Iris pigment epithelial cell (primary cell): ENCODE measurements at regions not wholly inside any gene's neighbourhood (a gene's known extent, or its start where the extent isn't known, plus 50 kb on each side); places are given as distances from the start of the nearest gene placed in this dataset.
A peak's percentile ranks its signal among the peaks of the same experiment; 100 is the strongest.

Experiments used
- DNase-seq: peaks from one replicate; pipeline ENCODE4 v3.0.0-alpha.2; 2011; ENCODE audit warnings: low read depth

DNA sequence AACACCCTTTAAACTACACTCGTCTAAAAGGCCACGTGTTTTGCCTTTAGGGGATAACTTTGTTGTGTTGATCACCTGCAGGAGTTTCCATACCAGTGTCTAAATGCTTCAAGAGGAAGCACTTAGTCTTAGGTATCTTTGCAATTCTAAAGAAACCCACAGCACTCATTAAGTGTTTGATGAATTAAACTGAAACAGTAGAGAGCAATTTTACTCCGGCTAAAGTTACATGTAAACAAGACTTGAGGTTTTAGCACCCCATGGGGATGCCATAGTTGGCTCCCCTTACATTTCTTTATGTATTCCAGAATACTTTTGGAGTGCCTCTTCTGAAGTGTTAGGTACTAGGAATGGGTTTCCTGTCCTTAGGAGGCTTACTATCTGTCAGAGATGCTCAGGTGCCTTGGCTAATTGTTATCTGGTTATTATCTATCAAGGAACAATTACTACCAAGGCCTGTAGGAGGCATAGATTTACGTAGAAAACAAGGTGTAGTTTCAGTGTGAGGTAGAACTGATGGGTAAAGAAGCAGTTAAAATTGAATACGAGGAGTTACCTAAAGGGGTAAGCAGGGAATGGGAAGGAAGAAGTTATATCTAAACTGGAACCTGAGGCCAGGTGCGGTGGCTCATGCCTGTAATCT is 176.8 kb upstream of the SAMSN1 start:
- DNase-seq = no peak

DNA sequence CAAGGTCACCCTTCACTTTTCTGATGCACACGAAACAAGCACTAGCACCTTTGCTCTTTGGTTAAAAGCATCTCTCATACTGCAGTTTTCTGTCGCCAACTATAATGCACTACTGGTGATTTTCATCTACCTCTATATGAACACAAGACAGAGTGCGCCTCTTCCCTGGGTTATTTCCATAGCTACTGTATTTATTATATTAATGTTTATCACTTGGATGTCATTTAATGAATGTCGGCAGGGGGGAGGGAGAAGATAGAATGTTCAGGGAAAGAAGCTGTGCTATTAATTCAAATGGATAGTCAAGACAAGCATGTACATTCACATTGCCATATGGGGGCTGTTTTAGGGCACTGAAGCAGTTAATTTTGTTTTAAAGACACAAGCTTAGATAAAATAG is 174.1 kb upstream of the SAMSN1 start:
- DNase-seq = no peak

DNA sequence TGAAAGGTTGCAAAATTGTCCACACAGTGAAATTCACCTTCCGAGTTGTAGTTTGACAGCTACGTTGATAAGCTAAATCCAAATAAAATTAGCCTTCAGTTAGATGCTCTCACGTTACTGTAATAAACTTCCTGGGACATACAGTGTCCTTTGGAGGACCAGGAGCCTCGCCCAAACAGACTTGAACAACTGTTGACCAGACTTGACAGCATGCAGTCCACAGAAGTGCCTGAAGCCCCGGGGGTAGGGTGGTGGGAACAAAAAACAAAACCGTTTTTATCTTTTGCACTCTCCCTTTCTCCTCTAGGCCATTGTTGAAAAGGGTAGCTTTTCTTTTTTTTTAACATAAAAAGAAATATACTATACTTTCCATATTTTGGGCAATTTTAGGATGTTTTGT is 172.8 kb upstream of the SAMSN1 start:
- DNase-seq = no peak

DNA sequence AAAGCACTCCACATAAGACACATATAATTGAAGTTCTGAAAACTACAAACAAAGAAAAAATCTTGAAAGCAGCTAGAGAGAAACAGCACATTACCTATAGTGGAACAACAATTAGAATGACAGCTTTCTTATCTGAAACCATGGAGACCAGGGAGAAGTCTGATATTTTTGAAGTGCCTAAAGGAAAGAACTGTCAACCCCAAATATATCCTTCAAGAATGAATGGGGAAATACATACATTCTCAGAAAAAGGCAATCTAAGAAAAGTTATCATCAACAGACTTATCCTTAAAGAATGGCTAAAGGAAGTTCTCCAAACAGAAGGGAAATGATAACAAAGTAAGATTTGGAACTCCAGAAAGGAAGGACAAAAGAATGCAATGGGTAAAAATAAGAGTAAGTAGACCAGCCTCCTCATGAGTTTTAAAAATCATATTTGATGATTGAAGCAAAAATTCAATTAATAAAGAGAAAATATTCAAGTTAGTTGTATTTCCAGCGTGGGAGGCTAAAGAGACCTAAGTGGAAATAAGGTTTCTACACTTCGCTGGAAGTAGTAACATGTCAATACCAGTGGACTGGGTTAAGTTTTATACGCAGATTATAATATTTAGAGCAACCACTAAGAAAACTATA is 170.8 kb upstream of the SAMSN1 start:
- DNase-seq = no peak

DNA sequence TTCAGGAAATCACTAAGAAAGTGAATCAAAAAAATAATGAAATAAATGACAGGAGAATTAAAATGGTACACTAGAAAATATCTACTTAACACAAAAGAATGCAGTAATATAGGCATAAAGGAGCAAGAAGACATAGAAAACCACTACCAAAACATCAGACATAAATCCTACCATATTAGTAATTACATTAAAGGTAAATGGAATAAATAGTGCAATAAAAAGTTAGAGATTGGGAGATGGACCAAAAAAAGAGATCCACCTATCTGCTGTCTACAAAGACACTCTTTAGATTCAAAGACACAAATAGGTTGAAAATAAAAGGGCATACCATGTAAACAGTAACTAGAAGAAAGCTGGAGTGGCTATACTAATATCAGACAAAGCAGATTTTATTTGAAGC is 167.0 kb upstream of the SAMSN1 start:
- DNase-seq = no peak

DNA sequence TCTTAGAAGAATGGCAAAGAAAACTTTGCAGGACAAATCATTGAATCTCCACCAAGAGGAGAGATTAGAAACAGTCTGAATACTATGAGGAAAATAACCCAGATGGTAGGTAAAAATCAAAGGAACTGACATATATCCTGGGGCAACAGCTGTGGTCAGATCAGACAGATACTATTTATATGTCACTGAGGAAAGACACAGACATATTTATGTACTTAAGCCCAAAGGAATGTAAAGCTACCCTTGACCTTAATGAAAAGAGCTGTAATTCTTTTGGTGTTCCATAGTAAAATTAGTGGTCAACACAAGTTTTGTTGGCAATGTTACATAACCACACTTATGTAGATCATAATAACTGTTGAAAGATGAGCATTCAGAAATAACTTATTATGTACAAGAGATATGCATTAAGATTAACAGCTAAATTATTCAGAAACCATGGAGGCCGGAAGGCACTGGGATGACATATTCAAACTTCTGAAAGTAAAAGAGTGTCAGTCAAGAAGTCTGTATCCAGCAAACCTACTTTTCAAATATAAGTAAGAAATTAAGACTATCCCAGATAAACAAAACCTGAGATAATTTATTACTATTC is 166.1 kb upstream of the SAMSN1 start:
- DNase-seq = peak; percentile 29

DNA sequence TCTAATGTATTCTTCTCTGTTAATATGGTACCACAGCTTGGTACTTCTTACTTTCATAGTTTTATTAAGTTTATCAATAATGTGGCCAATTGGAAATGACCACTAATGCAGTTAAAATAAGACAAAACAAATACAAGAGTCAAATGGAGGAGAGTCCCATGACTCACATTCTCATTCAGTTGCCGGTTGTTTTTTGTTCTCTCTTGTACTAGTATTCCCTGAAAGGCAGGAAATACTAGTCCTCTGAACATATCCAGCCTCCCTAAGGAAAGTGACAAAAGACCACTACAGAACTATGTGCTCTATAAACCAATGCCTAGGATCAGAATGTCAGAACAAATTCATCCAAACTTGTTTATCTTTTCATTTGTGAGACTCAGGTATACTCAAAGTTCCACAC is 165.2 kb upstream of the SAMSN1 start:
- DNase-seq = peak; percentile 10

DNA sequence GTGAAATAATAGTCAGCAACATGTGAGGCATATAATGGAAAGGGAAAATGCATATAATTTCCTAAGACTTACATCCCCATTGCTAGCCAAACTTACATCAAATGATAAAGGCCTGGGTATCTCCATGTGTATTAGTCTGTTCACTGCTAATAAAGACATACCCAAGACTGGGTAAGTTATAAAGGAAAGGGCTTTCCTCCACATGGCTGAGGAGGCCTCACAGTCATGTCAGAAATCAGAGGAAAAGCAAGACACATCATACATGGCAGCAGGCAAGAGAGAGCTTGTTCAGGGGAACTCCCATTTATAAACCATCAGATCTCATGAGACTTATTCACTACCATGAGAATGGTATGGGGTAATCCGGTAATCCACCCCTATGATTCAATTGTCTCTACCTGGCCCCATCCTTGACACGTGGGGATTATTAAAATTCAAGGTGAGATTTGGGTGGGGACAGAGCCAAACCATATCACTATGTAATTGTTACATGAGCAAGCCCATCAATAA is 161.5 kb upstream of the SAMSN1 start:
- no peak for DNase-seq

DNA sequence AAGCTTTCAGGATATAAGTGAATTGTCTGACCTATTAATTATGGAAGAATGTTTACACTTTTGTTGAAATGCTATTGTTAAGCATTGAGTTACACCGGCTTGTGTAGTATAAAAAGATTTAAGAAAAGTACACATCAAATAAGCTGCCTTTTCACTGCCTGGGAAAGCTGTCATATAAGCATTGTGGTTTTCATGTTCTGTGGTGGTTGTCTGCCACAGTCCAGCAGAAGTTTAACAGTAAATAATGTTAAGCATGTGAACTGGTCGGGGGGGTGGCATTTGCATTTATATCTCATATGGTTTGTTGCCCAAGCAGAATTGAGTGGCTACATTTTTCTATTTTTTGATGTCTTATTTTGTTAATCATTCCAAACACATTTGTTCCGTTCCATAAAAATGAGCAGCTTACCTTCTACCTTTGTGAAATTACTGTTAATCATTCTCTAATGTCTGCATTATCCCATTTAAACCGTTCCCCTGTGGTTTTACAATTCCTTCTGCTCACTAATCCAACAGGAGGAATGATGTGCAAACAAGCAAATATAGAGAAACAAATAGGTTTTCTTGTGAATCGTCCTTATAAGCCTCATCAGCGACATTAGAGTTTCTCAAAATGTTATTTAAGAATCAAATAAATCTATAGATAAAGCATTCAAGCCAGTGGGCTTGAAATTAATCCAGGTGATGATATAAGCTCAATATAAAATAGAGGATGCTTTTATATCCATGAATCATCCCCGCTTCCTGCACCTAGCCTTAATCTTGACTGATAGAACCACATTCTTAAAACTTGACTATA is 160.8 kb upstream of the SAMSN1 start:
- no peak for DNase-seq

DNA sequence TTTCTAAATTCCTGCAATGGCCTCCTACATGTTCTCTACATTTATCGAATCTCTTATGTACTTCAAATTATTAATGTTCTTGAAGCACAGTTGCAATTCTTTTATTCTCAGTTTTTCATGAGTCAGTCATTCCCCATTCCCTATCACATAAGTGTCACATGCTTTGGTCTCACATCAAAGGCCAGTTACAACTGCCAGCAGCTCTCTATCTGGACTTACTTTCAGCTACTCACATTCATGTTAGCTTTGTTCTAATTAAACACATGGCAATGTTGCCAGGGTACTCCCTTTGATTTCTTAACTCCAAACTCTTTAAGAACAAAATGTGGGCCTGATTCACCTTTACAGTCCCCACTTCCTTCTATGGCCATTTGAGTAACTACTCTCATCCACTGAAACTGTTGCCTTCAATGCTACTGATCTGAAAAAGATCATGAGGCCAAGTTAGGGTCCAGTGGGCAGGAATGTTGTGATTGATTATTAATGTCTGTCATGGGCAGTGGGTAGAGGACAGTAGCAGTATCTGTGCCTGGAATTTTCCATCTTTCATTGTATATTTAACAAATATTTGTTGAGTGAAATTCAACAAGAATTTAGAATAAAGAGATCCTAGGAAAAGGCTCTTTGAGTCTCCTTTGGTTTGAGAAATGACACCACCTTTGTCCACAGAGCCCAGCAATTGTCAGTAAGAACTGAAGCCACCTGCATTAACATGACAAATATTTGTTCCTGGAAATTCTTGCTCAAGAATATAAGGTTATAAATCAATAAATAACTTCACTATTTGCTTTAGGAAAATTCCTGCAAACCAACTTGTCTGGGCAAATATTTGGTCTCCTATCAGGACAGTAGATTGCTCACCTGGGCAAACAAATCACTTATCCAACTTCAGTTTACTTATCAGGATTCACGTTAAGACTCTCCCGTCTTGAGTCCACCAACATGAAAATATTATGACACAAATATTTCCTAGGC is 153.6 kb upstream of the SAMSN1 start:
- no peak for DNase-seq

DNA sequence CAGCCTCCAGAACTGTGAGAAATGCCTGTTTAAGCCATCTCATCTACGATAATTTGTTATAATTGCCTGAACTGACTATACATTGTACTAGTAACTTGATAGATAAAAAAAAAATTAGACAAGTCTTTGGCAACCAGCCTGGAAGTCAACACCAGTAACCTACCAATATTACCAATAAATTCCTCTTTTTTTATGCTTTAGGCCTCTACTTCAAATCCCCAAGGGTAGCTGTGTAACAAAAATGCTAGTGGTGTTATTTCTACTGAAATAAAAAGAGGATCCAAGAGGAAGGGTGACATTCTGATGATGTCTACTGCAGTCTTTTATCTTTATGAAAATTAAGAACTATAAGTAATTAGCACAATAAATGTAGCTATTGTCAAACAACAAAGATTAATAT is 151.7 kb upstream of the SAMSN1 start:
- DNase-seq = no peak

DNA sequence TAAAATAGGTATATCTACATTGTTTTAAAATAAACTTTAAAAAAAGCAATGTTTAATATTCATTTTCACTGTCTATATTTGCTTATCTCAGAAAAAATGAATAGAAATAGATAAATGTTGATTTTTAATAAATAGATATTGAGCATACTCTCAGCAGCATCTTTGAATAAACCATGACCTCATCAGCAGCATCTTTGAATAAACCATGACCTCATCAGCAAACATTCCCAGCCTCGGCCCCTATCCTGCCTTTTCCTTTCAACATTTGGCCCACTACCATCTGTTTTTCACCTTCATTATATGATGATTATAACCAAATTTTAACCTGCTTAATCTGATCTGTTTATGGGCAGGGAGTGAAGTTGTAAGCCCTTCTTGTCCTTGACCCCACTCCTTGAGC is 148.7 kb upstream of the SAMSN1 start:
- DNase-seq = no peak

DNA sequence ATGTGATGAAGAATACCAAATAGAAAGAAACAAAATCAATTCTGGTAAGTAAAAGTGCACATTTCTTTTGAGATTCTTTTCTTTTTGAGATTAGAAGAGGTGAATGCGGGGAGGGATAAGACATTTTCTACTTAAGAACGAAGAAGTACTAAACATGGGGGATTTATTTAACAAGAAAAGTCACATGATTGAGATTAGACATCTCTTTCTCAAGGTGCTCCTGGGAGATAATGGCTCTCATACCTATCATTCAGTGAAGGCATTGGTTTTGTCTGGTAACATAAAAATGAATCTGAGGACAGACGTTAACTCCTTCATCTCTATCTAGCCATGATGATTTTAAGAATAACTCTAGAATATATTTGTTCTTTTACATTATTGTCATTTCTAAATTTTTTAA is 147.9 kb upstream of the SAMSN1 start:
- no peak for DNase-seq

DNA sequence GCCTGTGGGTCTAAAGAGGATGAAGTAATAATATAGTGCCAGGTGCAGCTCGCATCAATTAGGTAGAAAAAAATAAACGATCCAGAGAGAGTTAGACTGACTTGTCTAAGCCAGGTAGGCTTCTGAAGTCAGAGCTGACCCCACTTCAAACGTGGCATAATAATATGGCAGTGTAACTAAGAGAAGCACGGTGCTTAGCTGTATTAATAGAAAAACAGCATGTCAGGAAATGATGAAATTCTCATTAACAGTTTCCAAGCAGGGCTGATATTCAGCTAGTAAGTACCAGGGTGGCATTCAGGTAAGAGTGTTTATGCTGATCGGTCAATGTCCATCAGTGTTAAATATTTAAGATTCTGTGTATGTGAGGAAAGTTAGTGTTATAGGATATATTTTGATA is 145.8 kb upstream of the SAMSN1 start:
- DNase-seq = no peak

DNA sequence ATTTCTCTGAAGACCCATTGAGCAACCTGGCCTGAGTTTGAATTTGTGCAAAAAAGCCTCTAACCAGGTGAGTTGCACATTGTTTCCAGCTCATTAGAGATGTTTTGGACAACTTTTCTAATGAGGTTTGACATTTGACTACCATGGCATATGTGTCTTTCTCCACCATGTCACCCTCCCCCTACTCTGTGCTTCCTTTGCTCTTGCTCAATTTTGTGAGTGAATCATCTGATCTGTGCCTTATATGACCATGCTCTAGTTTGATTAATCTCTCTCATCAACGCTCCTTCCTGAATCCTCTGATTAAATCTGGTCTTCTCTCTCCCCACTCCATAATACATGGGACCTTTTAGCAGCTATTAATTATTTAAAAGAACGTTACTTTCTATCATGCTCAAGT is 144.8 kb upstream of the SAMSN1 start:
- DNase-seq = peak; percentile 12

DNA sequence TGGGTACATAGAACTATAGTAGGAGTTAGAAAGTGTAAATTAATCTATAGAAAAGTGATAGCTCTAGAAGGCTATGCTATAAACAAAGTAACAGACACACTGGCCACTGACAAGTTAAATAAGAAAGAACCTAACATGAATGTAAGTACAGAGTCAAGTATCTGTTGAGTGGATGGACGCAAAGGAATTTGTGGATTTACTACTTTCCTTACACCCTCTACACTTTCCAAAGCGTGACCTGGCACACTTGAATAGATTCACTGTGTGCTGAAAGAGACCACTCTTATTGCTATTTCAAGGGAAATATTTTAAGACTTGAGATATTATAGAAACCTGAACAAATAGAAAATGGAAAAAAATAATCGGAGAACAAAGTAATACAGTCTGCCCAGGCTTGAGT is 142.8 kb upstream of the SAMSN1 start:
- DNase-seq = no peak

DNA sequence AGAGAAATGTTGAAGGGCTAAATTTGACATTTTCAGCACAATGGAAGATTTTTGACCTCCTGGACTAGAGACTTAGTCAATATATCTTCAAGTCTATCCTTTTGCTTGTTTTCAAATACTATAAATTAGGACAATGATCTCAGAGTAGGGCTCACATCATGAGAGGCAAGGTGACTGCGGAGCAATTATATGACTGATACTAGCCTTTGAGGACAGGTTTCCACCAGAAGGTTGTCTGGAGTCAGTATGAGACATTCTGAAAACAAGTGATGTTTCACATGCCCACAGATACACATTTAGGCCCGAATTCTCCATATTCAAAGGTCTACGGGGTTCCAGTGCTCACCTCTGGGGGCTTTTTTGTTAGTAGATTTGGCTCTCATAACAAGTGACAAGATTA is 142.3 kb upstream of the SAMSN1 start:
- no peak for DNase-seq

DNA sequence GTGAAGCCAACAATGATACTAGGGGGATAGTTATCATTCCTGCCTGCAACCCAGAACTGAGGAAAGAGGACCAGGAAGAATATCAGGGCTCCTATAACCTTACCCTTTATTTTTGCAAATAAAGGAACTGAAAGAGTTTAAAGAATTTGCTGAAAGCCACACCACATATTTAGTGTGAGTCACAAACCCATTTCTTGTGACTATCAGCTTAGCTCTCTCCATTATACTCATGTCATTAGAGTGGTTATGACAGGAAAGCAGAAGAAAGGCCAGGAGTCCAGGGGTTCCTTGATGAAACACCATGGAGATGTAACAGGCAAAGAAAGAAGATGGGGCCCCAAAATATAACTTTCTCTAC is 141.1 kb upstream of the SAMSN1 start:
- DNase-seq = peak; percentile 1

DNA sequence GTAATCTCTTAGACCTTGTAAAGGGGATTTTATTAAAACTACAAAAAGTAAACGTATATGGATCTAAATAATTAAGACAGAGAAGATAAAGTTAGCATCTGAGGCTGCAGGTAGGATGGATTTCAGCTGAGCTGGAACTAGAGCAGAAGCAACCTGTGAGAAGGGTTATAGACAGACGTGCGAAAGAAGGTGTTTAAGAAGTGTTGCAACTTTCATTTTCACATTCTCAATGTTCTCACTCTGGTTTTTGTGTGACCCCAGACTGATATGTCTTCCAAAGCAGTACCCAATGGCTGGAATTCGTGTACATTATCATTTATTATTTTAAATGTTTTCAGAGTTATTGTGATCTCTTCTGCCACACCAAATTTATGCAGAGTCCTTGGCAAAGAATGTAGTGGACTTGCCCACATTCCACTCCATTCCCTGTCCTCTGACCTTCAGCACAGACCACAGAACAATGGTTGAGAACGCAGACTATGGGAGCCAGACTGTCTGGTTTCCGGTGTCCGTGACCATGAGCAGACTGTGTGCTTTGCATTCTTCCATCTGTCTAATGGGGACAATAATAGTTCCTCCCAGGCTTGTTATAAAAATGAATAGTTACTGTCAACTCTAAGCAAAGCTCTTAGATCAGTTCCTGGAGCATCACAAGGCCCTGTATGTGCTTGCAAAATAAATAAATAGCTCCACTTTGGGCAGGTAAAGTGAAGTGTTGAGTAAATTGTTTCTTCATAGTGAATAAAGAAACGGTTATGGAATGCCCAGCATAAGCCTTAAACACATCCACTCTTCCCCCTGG is 140.6 kb upstream of the SAMSN1 start:
- DNase-seq = no peak

DNA sequence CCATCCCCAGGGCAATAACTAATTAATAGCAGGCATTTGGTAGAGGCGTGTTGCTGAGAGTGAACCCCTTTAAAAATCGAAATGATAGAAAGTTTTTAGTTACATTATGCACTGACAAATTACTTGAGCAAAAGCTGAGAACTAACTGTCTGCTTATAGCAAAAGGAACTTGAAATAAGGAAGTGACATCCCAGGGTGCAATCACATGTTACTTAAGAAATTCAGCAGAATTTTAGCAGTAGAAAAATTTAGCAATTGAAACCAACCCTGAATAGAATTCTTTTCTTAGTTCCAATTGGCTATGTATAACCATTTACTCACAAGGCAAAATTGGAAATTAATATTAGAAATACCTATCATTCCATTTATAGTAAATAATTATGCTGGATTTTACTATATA is 139.5 kb upstream of the SAMSN1 start:
- no peak for DNase-seq

DNA sequence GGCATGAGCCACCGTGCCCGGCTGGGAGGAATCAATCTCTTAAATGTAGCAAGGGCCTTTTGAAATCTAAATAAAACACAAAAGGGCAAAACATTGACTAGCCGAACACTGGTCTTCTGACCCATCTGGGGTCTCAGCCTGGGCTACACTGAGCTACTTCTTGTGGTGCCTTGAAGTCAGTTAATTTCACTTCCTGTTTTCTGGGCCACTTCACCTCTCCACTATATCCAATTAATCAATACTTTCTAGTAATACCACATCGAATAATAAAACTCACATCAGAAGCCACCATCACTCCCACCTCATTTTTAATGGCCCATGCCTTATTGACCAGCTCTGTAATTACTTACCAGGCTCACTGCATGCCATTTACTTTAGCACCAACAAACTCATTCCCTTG is 138.0 kb upstream of the SAMSN1 start:
- no peak for DNase-seq
